ENCODE measurements at regions not wholly inside any gene's neighbourhood (a gene's known extent, or its start where the extent isn't known, plus 50 kb on each side); places are given as distances from the start of the nearest gene placed in this dataset.

GRCh38 chrX:100512471-100512870 is 72.3 kb upstream of the TNMD start:
- intact Hi-C loops (cut with DNase I, micrococcal nuclease) = no loop called here
- peak; percentile 51 for ATAC-seq
- no peak for DNase-seq

- intact Hi-C loops (cut with DNase I, micrococcal nuclease) = no loop called here
- ATAC-seq (peak; percentile 85), DNase-seq (peak; percentile 12 to 32)
These were observed 84.7 kb upstream of the PCDH19 start for GRCh38 chrX:100494646-100495370.

- DNase-seq = no peak
- ATAC-seq = peak; percentile 73
- intact Hi-C loops (cut with DNase I, micrococcal nuclease) = no loop called here
These were observed 81.1 kb upstream of the PCDH19 start for GRCh38 chrX:100491174-100491573.

- ATAC-seq (no peak), DNase-seq (no peak)
- intact Hi-C loops (cut with DNase I, micrococcal nuclease) = no loop called here
These were observed 77.7 kb upstream of the PCDH19 start for GRCh38 chrX:100487795-100488194.

- DNase-seq = no peak
- intact Hi-C loops (cut with DNase I, micrococcal nuclease) = no loop called here
- ATAC-seq = no peak
These were observed 74.9 kb upstream of the PCDH19 start for GRCh38 chrX:100484971-100485370.

- no peak for ATAC-seq
- intact Hi-C loops (cut with DNase I, micrococcal nuclease) = no loop called here
- DNase-seq = no peak
These were observed 69.3 kb upstream of the PCDH19 start for GRCh38 chrX:100479329-100479728.

- ATAC-seq = no peak
- no peak for DNase-seq
- intact Hi-C loops (cut with DNase I, micrococcal nuclease) = no loop called here
These were observed 68.7 kb upstream of the PCDH19 start for GRCh38 chrX:100478714-100479306.

- ATAC-seq = no peak
- no peak for DNase-seq
- intact Hi-C loops (cut with DNase I, micrococcal nuclease) = no loop called here
These were observed 67.9 kb upstream of the PCDH19 start for GRCh38 chrX:100477958-100478357.

- intact Hi-C loops (cut with DNase I, micrococcal nuclease) = no loop called here
- DNase-seq = no peak
- ATAC-seq = no peak
These were observed 67.4 kb upstream of the PCDH19 start for GRCh38 chrX:100477467-100477866.
